Right renal pelvis (tissue), 4 donors: ENCODE measurements at regions not wholly inside any gene's neighbourhood (a gene's known extent, or its start where the extent isn't known, plus 50 kb on each side); places are given as distances from the start of the nearest gene placed in this dataset.

Experiments
- DNase-seq, 4 donors: peaks; one replicate each; pipeline ENCODE4 v3.0.0-alpha.2; 2013; ENCODE audit warnings: low read depth in 4 of 4, low spot score in 3 of 4, missing footprints in 1 of 4

DNA sequence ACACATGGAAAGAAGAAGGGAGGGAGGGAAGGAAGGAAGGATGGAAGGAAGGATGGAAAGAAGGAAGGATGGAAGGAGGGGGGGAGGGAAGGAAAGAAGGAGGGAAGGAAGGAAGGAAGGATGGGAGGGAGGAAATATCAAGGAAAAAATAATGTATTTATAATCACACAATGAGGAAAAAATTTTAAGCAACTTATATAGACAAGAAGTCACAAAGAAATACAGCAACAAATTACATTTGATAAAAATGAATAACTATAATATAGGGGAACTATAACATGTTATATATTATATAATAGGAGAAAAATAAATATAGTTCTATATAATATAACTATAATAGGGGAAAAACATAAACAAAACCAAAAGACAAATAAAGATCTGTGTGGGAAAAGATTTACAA is 441.8 kb downstream of the LRATD1 start:
- DNase-seq = no peak

DNA sequence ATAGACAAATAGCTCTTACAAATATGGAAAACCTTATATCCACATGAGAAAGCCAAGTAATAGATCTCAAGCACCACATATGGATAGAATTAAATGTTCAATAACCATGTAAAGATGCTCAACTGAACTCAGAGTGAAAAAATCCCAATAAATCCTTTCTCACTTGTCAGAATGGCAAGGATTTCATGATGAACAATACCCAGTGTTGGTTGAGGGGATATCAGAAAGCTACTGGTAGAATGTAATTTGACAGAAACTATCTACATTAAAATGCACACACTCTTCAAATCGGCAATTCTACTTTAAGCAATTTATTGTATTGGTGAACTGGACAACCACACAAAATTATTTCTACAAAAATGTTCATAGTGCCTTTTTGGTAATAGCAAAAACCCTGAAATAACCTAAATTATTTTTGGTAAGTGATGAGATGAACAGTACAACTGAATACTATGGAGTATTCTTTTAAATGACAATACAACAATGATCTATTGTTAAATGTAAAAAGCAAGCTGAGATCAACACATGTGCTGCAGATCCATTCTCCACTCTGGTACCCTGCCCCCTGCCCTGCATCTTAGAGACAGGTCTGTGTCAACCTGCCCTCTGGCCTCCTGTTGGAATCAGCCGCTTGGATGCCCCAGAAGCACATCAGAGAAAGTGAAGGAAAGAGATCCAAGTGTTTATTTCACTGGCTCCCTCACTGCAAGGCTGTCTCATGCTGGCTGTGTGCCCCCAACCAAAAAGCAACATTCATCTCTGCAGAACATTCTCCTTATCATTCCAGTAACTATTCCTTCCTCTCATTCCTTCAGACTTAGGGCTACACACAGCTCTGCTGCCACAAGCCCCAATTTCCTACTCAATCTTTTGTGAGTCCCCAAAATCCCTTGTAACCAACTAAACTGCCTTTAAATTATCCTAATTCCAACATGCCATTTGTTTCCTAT is 442.5 kb downstream of the LRATD1 start:
- no peak for DNase-seq

DNA sequence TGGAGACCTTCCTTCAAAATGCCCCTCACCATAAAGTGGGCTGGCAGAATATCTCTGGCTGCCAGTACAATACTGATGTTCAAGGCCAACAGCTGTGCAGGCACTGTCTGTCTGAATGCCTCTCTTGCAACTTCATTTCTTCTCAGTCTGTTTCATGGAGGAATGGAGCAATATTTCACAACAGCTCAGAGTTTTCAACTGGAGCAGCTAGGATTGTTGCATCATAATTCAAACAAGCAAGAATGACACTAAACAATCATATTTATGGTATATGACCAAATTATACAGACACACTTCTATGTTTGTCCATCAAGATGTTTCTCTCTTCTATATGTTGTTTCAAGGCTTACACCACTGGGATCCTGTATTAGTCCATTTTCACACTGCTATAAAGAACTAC is 444.2 kb downstream of the LRATD1 start:
- no peak for DNase-seq

DNA sequence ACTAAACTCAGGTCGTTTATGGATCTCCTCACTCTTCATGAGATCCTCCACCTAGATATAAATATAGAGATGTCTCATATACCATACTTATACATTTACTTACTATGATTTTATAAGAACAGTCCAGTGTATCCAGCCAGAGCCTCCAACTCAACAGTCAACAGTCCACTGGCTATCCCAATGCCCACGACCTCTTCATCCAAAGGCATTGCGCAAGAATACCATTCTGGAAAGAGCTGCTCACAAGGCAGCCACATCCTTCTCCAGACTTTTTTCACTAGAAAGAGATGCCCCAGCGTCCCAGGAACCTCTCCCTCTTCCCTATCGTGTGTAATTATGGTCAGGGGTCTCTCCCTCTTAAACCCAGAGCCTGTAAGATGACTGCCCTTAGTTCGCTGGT is 448.8 kb downstream of the LRATD1 start:
- DNase-seq = no peak

DNA sequence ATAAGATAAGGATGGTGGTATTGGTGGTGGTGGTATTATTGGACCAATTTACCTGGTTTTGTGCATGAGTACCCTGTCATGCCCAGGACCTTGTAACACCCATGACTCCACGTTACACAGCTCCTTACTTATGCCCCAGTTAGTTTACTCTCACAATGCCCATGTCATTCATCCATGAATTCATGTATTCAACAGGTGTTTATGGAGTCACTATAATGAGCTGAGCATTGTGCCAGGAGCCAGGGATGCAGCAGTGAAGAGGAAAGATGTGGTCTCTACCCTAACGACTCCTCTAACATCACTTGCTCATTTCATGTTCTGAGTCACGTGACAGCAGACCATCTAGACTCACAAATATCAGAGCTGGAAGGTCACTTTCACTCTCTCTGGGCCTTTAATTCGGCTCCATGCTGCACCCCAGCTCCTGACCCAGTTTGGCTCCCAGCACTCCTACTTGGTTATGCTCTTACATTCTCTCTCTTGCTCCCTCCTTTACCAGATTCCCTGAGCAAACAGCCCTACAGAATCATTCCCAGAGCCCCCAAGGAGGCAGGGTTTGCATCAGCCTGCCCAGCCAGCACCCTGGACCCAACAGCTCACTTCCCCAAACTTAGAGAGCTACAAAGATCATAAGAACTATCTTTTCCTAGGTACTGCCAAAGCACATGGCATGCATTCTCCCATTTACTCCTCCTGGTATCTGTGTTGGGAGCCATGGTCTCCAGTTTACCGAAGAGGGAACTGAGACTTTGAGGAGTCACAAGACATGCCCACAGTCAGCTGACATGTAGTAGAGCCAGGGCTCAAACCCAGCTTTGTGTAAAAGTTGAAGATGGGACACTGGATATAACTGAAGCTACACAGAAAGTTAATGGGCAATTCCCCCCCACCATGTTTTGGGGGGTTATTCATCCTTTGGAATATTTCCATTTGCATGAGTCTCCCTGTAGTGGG is 449.9 kb downstream of the LRATD1 start:
- DNase-seq = no peak

DNA sequence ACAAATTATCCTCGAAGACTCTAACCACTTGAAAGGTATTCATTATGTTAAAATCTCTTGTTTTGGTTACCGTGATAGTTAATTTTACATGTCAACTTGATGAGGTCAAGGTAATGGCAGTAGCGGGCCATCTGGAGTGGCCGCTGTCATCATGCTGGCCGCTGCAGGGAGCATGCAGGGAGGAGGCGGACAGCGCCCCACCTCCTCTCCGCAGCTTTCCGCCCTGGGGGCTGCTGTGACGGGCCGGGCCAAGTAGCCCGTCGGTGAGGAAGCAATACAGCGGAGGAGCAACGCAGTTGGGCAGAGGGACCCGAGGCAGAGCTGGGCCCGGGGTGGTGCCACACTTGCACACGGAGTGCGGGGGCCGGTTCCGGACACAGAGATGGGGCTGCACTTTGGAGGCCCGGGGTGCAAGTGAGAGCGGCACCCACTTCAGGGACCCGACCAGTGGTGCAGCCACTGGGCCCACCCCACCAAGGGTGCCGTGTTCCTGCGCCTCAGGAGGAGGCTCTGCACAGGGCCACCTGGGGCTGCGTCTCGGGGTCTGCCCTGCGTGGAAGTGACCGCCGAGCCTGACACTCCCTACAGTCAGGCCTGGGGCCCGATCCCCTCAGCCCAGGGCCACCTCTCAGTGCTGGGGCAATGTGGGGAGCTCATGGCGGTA is 452.4 kb downstream of the LRATD1 start:
- DNase-seq = no peak

DNA sequence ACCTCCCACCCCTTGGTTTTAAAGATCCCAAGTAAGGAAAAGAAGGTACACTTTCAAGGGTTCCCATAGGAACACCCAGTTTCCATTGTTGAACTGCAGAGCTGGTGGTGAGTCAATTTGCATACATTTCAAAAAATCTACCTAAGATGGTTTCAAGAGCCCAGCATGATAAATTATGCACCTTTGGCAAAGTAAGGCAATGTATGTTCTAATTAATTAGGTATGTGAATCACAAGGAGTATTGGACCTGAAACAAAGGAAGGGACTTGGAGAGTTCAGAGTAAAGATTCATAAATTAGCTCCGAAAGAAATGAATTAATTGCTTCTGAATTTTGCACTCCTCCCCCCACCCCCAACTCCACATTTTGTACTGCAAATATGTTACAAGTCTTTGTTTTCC is 459.7 kb downstream of the LRATD1 start:
- no peak for DNase-seq

DNA sequence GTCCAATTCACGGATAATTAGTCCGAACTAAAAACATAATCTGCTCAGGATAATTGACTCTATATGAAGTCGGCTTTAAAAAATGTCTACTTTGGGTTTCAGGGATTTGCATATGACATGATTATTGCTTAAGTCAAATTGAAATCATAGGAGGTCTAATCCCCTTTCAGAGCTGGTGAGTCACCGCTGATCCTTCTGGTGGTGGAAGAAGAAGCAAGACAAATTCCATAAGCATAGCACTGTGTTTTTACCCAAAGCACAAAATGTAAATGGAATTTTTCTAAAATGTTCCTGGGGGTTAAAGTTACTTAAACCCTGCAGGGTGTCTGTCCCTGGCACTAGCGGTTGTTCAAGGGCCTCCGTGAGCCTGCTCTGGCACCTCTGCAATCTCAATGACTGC is 460.2 kb downstream of the LRATD1 start:
- DNase-seq = no peak

DNA sequence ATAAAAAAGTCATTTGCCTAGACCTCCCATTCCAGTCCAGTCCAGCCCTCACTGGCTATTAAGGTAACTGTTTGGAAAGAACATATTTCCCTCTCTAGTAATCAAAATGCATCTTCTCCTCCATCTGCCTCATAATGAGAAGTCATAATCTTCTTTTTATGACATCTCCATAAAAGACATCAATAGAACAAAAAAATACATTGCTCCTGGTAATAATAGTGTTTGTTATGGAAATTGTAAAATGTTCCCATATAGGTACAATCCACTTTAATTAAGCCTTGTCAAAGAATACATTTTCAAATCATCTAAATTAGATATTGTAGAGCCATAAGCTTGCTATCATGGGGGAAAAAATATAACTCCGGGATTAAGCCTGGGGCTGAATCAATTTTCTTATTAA is 461.6 kb downstream of the LRATD1 start:
- DNase-seq = no peak

DNA sequence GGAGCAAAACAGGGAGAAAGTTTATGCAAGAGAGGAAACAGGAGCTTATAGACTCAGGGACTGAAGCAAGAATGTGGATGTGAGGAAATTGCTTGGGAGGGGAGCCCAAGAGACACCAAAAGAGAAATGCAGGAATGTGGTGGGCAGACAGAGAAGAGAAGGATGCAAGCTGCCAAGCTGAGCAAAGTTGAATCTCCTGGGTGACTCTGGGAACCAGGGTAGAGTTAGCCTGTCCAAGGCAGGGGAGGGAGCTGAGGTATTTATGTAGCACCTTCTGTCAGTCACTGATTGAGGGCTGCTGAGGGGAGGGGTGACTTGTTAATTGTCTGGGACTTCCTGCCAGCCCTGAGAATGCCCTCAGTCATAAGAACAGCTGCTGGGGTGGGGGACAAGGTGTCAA is 464.3 kb downstream of the NBAS start:
- no peak for DNase-seq

DNA sequence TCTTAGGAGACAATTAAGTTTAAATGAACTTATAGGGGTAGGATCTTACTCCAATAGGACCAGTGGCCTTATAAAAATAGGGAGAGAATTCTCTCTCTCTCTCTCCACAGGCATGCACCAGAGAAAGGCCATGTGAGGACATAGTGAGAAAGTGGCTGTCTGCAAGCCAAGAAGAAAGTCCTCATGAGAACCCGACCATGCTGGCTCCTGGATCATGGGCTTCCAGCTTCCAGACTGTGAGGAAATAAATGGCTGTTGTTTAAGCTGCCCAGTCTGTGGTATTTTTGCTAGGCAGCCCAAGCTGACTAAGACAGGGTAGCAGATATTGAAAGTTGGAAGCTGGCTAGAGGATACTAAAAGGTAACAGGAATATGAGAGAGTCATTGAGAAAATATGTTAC is 454.0 kb downstream of the NBAS start:
- no peak for DNase-seq

DNA sequence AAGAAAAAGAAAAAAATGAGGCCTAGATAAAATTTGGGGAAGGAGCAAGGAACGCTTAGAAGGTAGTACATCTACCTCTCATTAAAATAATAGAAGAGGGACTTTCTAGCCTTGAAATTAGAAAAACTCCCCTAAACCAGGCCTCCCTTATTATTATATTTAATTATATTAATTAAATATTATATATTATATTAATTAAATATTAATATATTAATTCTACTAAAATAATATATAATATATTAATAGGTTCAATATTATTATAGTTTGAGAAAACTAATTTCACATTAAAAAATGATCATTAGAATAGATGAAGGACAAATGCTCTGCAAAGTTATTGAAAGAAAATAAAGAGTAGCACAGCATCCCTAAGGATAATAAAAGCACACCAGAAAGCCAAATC is 449.4 kb downstream of the NBAS start:
- no peak for DNase-seq

DNA sequence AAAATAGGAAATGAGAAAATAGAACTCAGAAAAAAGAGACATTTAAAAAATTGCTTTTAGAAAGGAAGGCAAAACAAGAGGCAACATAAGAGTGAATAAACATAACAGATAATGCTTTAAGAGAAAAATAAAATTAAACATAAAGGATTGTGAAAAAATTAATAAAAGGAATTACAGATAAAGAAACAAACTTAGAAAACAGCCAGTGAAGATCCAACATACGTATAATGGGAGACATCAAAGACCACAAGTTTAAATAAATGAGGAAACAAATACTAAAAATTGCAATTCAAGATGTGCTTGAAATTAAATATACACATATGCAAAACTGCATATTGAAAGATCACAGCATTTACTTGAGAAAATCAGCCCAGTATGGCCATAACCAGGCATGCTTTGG is 448.9 kb downstream of the NBAS start:
- no peak for DNase-seq

DNA sequence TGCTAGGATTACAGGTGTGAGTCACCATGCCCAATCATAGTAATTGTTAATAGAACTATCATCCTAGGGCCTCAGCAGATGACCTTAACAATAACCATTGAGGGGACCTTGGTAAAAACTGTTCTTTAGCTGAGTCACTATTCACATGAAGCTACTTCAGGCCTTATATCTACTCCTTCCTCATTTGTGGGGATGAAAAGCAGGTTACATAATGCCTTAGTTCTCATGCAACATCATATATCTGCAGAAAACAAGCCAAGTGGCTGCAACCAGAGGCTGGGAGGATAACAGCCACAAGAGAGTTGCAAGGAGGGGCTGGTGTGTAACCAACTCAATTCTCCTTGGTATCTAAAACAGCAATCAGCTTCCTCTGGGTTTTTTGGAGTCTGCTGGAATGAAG is 445.4 kb downstream of the NBAS start:
- no peak for DNase-seq

DNA sequence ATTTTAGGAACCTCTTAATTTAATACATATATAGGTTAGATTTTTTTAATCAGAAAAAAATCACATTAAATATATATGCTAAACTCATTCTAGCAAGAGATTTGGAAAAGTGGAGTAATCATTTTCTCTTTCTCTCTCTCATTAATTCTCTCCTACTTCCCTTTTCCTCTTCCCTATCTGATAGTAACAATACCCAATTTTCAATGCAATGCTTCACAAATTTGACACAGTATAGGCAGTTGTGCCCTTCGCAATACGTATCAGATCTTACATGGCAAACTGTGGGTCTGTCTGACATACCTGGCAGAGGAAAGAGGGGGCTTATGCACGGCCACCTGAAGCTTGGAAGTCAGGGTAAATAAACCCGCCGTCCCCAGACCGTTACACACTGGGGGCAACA is 444.3 kb downstream of the NBAS start:
- no peak for DNase-seq
